ENCODE measurements at regions not wholly inside any gene's neighbourhood (a gene's known extent, or its start where the extent isn't known, plus 50 kb on each side); places are given as distances from the start of the nearest gene placed in this dataset.

- DNase-seq (ENCODE audit: extremely low spot score, unreplicated experiment) = no peak
- Mint-ChIP-seq H3K27ac (no peak overlapping the region), H3K27me3 (no peaks in the 10 kb centered on the region), H3K9me3 (no peaks in the 10 kb centered on the region), H3K4me3 (no peak overlapping the region), H3K36me3 (no peaks in the 10 kb centered on the region), H3K4me1 (ENCODE audit: unreplicated experiment) (no peaks in the 10 kb centered on the region)
- TF ChIP-seq CTCF (conservative IDR thresholded peaks at IDR 0.05) = no peak
These were observed 50.8 kb upstream of the KLHL13 start for GRCh38 chrX:118167361-118167760.

GRCh38 chrX:118171356-118171755 lies 54.7 kb upstream of the KLHL13 start:
- Mint-ChIP-seq H3K27ac (no peak overlapping the region), H3K36me3 (no peaks in the 10 kb centered on the region), H3K4me3 (no peak overlapping the region), H3K9me3 (no peaks in the 10 kb centered on the region), H3K27me3 (no peaks in the 10 kb centered on the region), H3K4me1 (ENCODE audit: unreplicated experiment) (no peaks in the 10 kb centered on the region)
- TF ChIP-seq CTCF (conservative IDR thresholded peaks at IDR 0.05) = no peak
- no peak for DNase-seq (ENCODE audit: extremely low spot score, unreplicated experiment)

DNA sequence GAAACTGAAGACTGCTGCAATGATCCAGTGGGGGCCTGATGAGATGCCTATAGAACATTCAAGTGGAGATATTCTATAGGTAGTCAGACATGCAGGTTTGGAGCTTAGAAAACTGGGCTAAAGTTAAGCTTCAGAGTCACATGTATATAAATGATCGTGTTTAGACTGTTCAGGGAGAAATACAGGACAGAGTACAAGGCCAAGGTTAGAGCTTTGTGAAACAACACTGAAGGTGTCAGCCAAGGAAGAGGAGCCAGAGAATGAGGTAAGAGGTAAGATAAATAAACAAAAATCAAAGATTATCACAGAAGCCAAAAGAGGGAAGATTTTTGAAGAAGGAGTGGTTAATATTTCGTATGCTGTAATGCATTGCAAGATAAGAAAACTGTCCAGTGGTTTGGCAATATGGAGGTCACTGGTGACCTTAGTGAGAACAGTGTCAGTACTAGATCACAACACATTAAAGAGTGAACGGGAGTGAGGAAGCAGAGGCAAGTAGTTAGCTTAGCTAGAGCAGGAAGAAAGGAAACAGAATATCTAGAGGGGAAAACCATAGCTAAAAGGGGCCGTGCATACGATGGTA lies 58.0 kb upstream of the KLHL13 start:
- Mint-ChIP-seq H3K27ac (no peak overlapping the region), H3K27me3 (no peaks in the 10 kb centered on the region), H3K4me1 (ENCODE audit: unreplicated experiment) (no peaks in the 10 kb centered on the region), H3K4me3 (no peak overlapping the region), H3K36me3 (no peaks in the 10 kb centered on the region), H3K9me3 (no peaks in the 10 kb centered on the region)
- DNase-seq (ENCODE audit: extremely low spot score, unreplicated experiment) = no peak
- no peak for TF ChIP-seq CTCF (conservative IDR thresholded peaks at IDR 0.05)

DNA sequence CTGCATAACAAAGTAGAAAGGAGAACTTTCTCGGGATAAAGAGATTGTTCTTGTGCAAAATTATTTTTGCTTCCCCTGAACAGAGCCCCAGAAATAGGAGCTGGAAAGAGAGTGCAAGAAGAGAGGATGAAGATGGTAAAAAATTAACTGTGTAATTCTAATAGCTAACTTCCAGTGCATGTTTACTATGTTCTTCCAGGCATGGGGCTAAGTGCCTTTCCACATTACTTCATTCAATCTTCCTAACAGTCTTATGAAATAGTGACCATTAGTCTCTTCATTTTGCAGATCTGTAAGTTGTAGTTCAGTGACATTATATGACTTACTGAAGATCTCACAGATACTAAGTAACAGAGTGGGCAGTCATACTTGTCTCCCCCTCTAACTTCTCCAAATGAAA lies 61.1 kb upstream of the KLHL13 start:
- Mint-ChIP-seq H3K4me1 (ENCODE audit: unreplicated experiment) (no peaks in the 10 kb centered on the region), H3K27ac (no peak overlapping the region), H3K27me3 (no peaks in the 10 kb centered on the region), H3K4me3 (no peak overlapping the region), H3K9me3 (no peaks in the 10 kb centered on the region), H3K36me3 (no peaks in the 10 kb centered on the region)
- DNase-seq (ENCODE audit: extremely low spot score, unreplicated experiment) = no peak
- no peak for TF ChIP-seq CTCF (conservative IDR thresholded peaks at IDR 0.05)

DNA sequence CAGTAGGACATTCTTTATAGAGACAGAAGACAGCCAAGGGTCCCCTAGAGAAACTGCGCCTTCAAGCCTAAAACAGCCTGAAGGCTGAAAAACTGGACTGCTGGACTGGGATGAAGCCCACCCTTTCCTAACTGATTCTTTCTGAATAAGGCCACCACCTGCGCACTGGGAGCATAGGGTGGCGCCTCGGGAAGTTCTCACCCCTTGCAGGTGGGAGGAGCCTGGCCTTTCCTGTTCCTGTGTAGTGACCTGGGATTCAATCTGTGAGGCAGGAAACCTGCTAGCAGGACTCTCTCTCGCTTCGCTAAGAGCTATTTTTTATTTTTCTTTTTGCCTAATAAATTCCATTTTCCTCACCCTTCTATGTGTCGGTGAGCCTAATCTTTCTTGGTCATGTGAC lies 61.8 kb upstream of the KLHL13 start:
- Mint-ChIP-seq H3K4me3 (no peak overlapping the region), H3K4me1 (ENCODE audit: unreplicated experiment) (no peaks in the 10 kb centered on the region), H3K27me3 (no peaks in the 10 kb centered on the region), H3K36me3 (no peaks in the 10 kb centered on the region), H3K27ac (no peak overlapping the region), H3K9me3 (no peaks in the 10 kb centered on the region)
- no peak for DNase-seq (ENCODE audit: extremely low spot score, unreplicated experiment)
- TF ChIP-seq CTCF (conservative IDR thresholded peaks at IDR 0.05) = no peak

DNA sequence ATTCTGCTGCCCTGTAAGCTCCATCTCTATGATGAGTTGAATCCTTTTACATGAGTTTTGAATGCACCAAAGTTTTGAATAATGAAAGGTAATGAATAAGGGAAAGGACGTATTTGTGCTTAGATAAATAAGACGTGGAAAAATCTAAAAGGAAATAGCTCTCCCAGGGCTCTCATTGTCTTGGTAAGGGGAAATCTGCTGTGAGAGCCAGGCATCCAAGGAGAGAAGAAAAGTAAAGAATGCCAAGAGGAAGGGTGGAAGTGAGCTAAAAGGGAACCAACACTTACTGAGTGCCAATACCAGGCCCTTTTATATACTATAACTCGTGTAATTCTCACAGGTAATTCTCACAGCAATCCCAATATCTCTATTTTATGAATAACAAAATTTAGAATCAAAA lies 62.6 kb upstream of the KLHL13 start:
- Mint-ChIP-seq H3K36me3 (no peaks in the 10 kb centered on the region), H3K27ac (no peak overlapping the region), H3K27me3 (no peaks in the 10 kb centered on the region), H3K4me1 (ENCODE audit: unreplicated experiment) (no peaks in the 10 kb centered on the region), H3K9me3 (peaks cover 3% of the 10 kb centered on the region), H3K4me3 (no peak overlapping the region)
- no peak for DNase-seq (ENCODE audit: extremely low spot score, unreplicated experiment)
- TF ChIP-seq CTCF (conservative IDR thresholded peaks at IDR 0.05) = no peak

Measured in type B pancreatic cell (in vitro differentiated cells).